Cerebellar cortex (tissue), 1 donor: ENCODE measurements at regions not wholly inside any gene's neighbourhood (a gene's known extent, or its start where the extent isn't known, plus 50 kb on each side); places are given as distances from the start of the nearest gene placed in this dataset.

Source experiments
- DNase-seq: peaks from one replicate; pipeline ENCODE4 v3.0.0-alpha.2; 2015; ENCODE audit warnings: low spot score

- no peak for DNase-seq
Observed at GRCh38 chr15:98196371-98196770, 235.9 kb downstream of the ARRDC4 start.

- DNase-seq: no peak
Observed at GRCh38 chr15:98202256-98202655, 241.8 kb downstream of the ARRDC4 start.

DNA sequence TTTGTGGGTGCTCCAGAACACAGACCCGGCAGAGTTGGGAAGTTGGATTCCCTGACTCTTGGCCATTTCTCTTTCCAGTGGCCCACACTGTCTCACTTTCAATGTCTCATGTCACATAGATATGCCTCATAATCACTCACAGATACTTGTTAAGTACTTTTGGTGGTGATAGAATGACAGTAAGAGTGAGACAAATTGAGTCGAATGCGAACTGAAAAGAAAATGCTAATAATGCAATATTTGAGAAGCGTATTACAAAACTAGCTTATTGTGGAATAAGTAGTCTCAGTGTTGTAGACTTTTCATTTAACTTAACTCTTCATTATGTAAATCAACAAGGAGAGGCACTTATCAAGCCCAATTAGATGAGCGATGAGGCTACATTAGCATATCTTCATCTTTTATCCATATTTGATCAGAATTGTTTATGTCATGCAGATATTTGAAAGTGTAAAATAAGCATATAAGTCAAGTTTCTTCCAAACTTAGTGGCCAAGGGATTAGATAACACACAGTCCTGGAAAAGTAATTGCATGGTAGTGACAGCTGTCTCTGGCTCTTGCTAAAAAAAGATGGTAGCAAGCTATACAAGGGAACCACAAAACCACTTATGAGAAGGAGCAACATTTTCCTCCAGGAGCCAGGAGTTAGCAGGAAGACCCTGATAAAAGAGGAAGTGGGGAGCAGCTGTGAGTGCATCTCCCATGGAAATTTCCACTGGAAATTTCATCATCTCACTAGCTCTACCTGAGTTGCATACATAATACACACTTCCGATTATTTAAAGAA, 243.6 kb downstream of the ARRDC4 start:
- no peak for DNase-seq

DNA sequence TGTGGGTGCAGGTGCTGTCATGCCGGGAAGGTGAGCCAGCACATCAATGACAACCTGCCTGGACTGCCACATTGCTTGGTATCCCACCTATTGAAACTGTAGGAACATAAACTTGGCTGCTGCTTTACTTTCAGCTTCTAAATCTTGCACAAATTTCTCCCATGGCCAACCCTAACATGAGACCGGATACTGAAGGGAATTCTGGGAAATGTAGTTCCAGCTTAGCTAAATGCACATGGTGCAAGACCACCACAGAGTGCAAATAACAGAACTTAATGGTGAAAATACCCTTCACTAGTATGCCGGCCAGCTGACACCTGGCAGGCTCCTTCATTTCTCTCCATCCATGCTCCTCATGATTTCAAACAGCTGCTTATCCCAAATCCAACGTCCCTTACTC, 247.4 kb downstream of the ARRDC4 start:
- no peak for DNase-seq

DNA sequence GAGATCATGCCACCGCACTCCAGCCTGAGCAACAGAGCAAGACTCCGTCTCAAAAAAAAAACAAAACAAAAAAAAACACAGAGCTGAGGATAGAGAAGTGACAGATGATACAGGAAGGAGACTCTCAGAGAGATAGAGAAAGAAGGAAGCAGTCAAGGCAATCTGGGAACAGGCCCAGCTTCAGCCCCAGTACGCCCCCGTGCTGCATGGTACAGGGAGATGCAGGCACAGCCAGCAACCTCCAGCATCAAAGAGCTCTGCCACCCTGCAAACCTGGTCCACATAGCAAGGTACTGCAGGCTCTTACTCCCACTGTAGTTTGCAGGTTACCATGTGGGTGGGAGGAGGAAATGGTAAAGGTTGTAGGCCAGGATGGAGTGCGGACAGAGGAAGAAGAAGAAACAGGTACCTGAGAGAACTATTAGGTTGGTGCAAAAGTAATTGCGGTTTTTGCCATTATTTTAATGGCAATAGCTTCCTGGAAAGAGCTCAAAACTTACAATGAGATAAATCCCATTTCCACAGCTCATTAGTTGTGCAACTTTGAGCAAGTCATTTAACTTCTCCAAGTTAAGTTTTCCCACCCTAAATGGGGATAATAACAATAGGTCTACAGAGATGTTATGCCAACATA, 253.0 kb downstream of the ARRDC4 start:
- DNase-seq: no peak

- no peak for DNase-seq
Observed at GRCh38 chr15:98216166-98216565, 255.7 kb downstream of the ARRDC4 start.

- DNase-seq: no peak
Observed at GRCh38 chr15:98217356-98217755, 256.9 kb downstream of the ARRDC4 start.

DNA sequence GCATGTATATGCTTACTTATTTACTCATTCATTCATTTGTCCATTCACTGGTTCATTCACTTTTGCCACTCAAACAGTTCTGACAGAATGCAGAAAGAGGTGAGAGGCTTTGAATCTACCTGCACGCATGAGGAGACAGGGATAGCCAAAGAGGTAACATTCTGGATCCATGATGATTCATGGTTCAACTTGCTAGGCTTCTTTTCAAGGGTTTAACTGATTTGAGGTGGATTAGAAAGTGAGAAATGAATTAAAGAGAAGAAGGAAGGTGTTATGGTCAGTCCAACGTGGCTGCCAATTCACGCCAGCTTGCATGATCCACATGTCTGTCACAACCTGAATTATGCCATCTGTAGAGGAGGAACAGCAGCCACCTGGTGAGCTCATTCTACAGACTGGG, 260.6 kb downstream of the ARRDC4 start:
- DNase-seq: no peak

DNA sequence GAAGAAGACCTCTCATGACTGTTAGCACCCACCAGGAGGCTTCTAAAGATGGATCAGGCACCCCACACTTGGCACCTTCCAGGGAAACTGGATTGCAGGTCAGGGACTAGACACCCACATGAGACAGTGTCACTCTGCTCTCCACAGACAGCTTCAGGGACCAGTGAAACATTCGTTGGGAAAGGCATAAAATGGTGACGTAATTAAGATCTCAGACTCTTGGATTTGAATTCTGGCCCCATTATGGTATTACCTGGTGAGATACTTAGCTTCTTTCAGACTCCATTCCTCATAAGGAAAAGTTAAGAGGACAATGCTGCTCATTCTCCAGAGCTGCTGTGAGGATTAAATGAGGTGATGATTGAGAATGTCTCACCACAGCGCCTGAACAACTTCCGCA, 261.1 kb downstream of the ARRDC4 start:
- DNase-seq: no peak

DNA sequence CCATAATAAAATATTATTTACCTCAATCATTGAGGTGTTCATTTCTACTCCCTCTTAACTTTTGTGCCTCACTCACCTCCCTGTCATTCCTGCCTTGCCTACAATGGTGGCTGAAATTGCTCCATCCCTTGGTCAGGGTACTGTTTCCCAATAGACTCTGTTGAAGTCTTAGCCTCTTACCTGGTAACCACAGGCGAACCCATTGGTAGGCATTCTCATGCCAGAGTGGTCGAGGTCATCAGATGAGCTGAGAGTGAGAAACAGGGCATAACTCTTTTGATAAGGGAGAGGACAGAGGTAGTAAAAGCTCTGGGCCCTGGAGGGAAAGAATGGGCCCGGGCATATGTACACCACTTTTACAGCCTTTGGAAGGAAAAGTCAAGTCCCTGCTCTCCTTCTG, 265.6 kb downstream of the ARRDC4 start:
- DNase-seq: no peak

GRCh38 chr15:98226578-98226977, 266.1 kb downstream of the ARRDC4 start:
- no peak for DNase-seq

GRCh38 chr15:98228846-98229245, 268.3 kb downstream of the ARRDC4 start:
- DNase-seq: no peak

DNA sequence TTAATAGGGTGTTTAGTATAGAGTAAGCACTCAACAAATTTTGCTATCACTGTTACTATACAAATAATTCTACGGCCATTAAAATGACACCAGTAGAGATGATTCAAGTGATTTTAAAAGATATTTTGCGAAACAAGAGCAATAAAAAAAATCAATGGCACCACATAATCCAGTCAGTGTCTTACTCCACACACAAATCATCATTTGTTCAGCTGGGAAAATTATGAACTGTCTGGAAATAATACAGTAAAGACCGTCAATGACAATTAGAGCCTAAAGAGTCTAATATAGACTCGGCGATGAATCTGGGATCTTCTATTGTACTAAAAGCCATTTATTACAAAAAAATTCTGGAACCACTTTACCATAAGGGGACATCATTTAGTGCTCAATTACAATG, 270.5 kb downstream of the ARRDC4 start:
- DNase-seq: no peak

DNA sequence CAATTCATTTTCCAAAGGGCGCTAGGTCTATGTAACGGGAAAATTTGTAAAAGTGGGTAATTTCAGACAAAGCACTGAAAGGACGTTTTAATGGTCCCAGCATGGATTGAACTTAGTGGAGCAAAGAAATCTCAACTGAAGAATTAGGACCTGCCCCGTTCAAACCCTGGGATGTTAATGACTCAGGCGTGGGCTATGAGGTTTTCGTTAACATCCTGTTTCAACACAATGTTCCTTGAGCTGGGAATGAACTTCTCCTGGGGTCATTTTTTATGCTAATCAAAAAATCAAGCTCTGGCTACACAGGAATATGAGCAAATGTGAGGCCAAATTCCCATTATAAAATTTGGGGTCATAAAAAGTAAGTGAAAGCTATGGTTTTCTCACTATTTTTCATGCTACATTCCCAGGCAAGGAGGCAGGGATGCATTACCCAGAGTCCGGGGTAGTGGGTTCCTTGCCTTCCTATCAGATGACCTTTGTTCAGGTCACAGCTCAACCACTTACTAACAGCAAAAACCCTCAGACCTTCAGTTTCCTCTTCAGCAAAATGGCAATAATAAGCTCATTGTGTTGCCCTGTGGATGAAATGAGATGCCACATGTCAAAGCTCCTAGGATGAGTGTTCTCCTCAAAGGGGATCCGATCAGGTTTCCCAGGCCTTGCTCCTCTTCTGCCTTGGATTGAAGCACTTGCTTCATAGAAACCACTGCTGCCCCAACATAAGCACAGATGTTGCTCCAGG, 271.4 kb downstream of the ARRDC4 start:
- no peak for DNase-seq

GRCh38 chr15:98232761-98233160, 272.3 kb downstream of the ARRDC4 start:
- DNase-seq: peak; percentile 15

GRCh38 chr15:98233873-98234272, 273.4 kb downstream of the ARRDC4 start:
- DNase-seq: no peak

DNA sequence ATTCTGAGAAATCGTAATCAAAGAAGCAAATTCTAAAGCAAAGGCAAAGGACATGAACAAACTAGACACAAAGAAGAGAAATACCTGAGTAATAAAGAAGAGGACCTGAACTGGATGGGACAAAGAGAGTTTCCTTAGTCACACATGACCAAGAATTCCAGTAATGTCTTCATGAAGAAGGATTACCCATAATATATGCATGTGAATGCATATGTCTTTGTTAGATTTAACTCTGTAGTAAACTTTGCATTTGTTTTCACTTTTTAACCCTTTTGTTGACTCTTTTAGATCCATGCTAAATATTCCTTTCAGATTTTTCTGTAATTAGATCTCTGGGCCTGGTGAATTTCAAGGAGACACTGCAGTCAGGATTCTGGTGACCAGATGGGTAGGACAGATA, 279.8 kb downstream of the ARRDC4 start:
- DNase-seq: no peak

DNA sequence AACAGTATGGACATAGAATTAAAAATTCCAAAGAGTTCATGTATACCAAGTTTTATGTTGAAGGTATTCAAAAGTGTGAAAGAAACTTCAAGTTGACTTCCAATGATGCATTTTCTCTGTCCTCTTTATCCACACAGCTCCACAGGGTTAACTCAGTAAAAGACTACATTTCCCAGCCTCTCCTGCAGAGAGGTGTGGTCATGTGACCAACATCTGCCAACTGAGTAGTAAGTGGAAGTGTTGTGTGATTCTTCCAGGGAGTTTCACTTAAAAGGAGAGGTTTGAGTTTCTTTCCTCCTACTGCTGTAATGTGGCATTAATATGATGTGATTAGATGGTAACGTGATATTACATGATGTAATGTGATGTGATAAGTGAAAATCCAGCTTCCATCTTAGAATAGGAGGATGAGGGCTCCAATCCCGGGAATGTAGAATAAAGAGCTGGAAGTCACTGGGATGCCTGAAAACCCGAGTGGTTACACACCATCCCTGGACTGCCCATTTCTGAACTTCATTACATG, 280.6 kb downstream of the ARRDC4 start:
- DNase-seq: no peak

DNA sequence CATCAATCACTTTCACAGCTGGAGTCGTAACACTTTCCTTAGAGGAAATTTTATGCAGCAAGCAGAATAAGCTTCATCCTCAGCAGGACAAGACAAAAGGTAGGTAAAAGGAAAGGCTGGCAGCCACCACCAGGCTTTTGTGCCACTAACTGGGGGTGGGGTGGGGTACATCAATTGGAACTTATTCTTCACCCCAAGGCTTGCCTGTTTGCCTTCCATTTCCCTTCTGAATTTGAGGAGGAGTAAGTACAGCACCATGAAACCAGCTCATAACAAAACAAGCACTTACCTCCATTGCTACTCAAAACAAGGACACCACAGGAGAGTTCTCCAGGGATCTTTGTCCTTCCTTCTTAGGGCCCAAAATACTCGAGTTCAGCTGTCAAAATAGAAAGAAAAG, 296.8 kb downstream of the ARRDC4 start:
- no peak for DNase-seq

- no peak for DNase-seq
Observed at GRCh38 chr15:98263787-98264186, 303.3 kb downstream of the ARRDC4 start.

GRCh38 chr15:98266295-98266694, 305.8 kb downstream of the ARRDC4 start:
- no peak for DNase-seq

DNA sequence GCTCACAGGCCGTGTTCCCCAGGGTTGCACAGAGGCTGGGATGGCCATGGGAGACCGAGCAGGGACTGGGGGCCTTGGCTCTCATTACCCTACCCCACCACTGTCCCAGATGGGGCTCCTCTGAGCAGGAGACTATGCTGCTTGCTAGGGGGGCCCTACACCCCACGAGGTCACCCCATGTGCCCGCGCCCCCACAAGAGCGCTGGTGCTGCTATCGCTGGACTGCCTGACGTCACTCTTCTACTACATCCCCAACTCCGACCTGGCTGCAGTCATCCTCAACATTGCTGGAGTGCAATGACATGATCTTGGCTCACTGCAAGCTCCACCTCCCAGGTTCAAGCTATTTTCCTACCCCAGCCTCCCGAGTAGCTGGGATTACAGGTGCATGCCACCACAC, 307.7 kb downstream of the ARRDC4 start:
- no peak for DNase-seq

DNA sequence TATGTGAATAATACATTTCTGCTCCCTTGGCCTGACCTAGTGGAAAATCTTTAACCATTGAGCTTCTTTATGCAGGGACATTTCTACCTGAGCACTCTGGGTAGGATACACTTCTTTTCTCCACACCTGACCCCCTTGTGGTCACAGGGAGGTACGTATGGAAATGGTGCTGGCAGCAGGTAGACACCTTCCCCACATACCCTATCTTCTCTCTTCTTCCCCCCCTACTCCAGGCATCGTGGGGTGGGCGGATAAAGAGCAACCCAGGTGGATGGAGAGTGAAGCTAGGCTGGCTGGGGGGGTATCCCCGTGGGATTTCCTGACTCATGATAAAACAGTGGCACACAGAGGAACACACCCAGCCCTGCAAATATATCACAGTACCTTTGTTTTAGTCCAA, 312.1 kb downstream of the ARRDC4 start:
- no peak for DNase-seq
